DND-41 (cell line): ENCODE measurements at regions not wholly inside any gene's neighbourhood (a gene's known extent, or its start where the extent isn't known, plus 50 kb on each side); places are given as distances from the start of the nearest gene placed in this dataset.

Source experiments
- CTCF ChIP-seq: IDR thresholded peaks from 2 replicates; pipeline ENCODE4 v1.5.1; 2012; ENCODE audit warnings: borderline replicate concordance, low read length, moderate library complexity, mild to moderate bottlenecking; ENCODE audit not compliant: poor library complexity, severe bottlenecking; ENCODE audit errors: extremely low read depth
- EZH2 ChIP-seq: IDR thresholded peaks from 3 replicates; pipeline ENCODE4 v1.6.1; 2012; ENCODE audit warnings: borderline replicate concordance, low read depth, mild to moderate bottlenecking, moderate library complexity, low read length, inconsistent platforms; ENCODE audit not compliant: severe bottlenecking

DNA sequence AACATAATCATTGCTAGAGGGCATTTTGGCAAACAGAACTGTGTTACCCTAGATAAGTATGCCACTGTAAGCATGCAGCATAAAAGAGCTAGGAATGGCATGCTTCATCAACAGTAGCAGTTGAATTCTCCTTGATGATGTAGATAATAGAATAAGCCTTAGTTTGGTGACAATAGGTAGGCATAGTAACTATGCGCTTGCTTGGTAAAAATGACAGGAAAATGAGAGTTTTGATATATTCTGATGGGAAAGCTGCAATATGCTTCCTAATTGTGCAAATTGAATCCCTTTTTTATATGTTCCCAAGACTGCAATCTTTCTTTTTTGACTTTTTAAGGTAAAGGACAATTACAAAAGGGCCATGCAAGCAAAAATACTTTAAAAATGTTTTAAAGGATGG lies 930.9 kb upstream of the FAM98A start:
- TF ChIP-seq CTCF (no peak), EZH2 (no peak)
